Ovary (tissue), 7 donors: ENCODE measurements at regions not wholly inside any gene's neighbourhood (a gene's known extent, or its start where the extent isn't known, plus 50 kb on each side); places are given as distances from the start of the nearest gene placed in this dataset.

ENCODE experiments used
- DNase-seq, 5 donors: peaks; one replicate each; pipeline ENCODE4 v3.0.0-alpha.2; 2019 to 2020
- H3K27ac ChIP-seq, 2 donors: fragments of 200-600 bp; one replicate each; pipeline versions ENCODE4 v1.5.1 to v1.8.0; 2019 to 2022
- H3K27me3 ChIP-seq: fragments of 200-600 bp; one replicate; pipeline ENCODE4 v1.8.0; 2022
- H3K36me3 ChIP-seq: fragments of 200-600 bp; sonication (generic); one replicate; pipeline ENCODE4 v1.5.1; 2019
- H3K4me1 ChIP-seq: one replicate; pipeline ENCODE4 v1.8.1; 2013; ENCODE audit warnings: mild to moderate bottlenecking, moderate library complexity; ENCODE audit not compliant: insufficient read depth
- H3K4me3 ChIP-seq: fragments of 200-600 bp; sonication (generic); one replicate; pipeline ENCODE4 v1.5.1; 2017
- H3K9me3 ChIP-seq, 2 donors: fragments of 200-600 bp in 1 of 2; sonication (generic) in 1 of 2; one replicate each; pipeline versions ENCODE4 v1.5.1 to v1.8.1; 2013 to 2019; ENCODE audit warnings: mild to moderate bottlenecking in 1 of 2, moderate library complexity in 1 of 2
- CTCF ChIP-seq, 3 donors: fragments of 450-650 bp in 2 of 3; fragments of 200-600 bp in 1 of 3; IDR thresholded peaks; one replicate each; pipeline versions ENCODE4 v1.5.1 to v1.8.0; 2016 to 2022; ENCODE audit warnings: antibody characterized with exemption in 3 of 3, mild to moderate bottlenecking in 1 of 3
- EP300 ChIP-seq: sonication (generic); formaldehyde crosslinking; IDR thresholded peaks from one replicate; pipeline ENCODE4 v1.6.1; 2017; ENCODE audit warnings: antibody characterized with exemption
- POLR2A ChIP-seq: fragments of 450-650 bp; IDR thresholded peaks from one replicate; pipeline ENCODE4 v1.6.1; 2017; ENCODE audit warnings: antibody characterized with exemption, mild to moderate bottlenecking, moderate library complexity
- WGBS, 3 donors: extraction: QIAGEN DNeasy Blood & Tissue Kit in 1 of 3; methylation state at CpG; one replicate each; pipeline versions ENCODE4 v1.1.5 to v1.1.7; 2013 to 2017; 5-methylcytosine and 5-hydroxymethylcytosine counted together
- intact Hi-C, 4 donors: fragments of 100-400 bp; cut with DNase I; formaldehyde crosslinking; loops; one replicate each; pipeline versions ENCODE4 v1.11.0 to v1.15.1; 2022 to 2023
- donor health status: DM: no; HTN: no; CAD: no; lungs with moderate emphysema.
- donor health status: DM: no; HTN: no; CAD: no.
- donor health status: Bipolar disorder and iron deficiency.
- donor health status: DM: no; HTN: no; CAD: no.
- donor health status: DM: yes; HTN: yes; CAD: no.

GRCh38 chr6:40640599-40641227 is 53.5 kb upstream of the LRFN2 start:
- no peak overlapping the region for H3K4me3 ChIP-seq
- no peaks in the 10 kb centered on the region for H3K9me3 ChIP-seq
- no peaks in the 10 kb centered on the region for H3K27me3 ChIP-seq
- DNase-seq = peak; percentile 68 to 81 (median 72)
- H3K4me1 ChIP-seq = peaks cover 12% of the 10 kb centered on the region
- WGBS, 3 donors = 4 to 6% (median 5%) methylated on average over 16 of the region's 16 CpGs
- intact Hi-C loops = no loop called here
- H3K27ac ChIP-seq = peak overlapping the region in 1 of 2 donors; percentile 71
- no peaks in the 10 kb centered on the region for H3K36me3 ChIP-seq
- TF ChIP-seq EP300 = no peak
- TF ChIP-seq CTCF (IDR thresholded peaks at IDR 0.05) = no peak
- TF ChIP-seq POLR2A = no peak
